ENCODE measurements at regions not wholly inside any gene's neighbourhood (a gene's known extent, or its start where the extent isn't known, plus 50 kb on each side); places are given as distances from the start of the nearest gene placed in this dataset.

DNA sequence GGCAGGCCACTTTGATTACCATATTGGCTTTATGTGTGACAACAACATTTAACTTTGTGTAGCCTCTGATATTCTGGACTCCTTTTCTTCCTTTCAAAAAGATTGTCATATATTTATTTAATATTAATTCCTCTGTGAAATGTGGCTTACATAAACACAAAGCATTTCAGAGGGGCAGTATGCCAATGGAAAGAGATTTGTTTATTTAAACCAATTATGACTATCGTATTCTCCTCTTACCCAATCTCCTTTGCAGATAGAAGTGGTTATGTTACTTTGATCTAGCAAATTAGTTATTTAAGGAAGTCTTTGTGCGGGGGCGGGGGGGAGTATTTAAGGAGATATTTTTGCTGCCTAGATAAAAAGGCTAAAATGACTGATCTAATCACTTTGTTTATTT, 573.7 kb upstream of the KIF2B start:
- no peaks in the 10 kb centered on the region for H3K4me1 ChIP-seq
- ATAC-seq (no peak), DNase-seq (no peak)
- no peaks in the 10 kb centered on the region for H3K27me3 ChIP-seq
- intact Hi-C loops (cut with DNase I): no loop called here
- H3K4me3 ChIP-seq: no peak overlapping the region
- H3K27ac ChIP-seq: no peak overlapping the region
- no peaks in the 10 kb centered on the region for H3K36me3 ChIP-seq (replicated peaks in 1 of 2; ENCODE audit: insufficient read depth in 1 of 2, low read depth in 2 of 2)
- WGBS, 2 donors: 14% methylated on average over 3 of the region's 3 CpGs
- H3K9me3 ChIP-seq: no peaks in the 10 kb centered on the region
- TF ChIP-seq, protein P1, sequence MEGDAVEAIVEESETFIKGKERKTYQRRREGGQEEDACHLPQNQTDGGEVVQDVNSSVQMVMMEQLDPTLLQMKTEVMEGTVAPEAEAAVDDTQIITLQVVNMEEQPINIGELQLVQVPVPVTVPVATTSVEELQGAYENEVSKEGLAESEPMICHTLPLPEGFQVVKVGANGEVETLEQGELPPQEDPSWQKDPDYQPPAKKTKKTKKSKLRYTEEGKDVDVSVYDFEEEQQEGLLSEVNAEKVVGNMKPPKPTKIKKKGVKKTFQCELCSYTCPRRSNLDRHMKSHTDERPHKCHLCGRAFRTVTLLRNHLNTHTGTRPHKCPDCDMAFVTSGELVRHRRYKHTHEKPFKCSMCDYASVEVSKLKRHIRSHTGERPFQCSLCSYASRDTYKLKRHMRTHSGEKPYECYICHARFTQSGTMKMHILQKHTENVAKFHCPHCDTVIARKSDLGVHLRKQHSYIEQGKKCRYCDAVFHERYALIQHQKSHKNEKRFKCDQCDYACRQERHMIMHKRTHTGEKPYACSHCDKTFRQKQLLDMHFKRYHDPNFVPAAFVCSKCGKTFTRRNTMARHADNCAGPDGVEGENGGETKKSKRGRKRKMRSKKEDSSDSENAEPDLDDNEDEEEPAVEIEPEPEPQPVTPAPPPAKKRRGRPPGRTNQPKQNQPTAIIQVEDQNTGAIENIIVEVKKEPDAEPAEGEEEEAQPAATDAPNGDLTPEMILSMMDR (IDR thresholded peaks at IDR 0.05): no peak
- TF ChIP-seq POLR2A (IDR thresholded peaks at IDR 0.05): no peak

GRCh38 chr17:53234138-53234537, 588.6 kb upstream of the KIF2B start:
- intact Hi-C loops (cut with DNase I): no loop called here
- TF ChIP-seq POLR2A (IDR thresholded peaks at IDR 0.05): no peak
- TF ChIP-seq, protein P1 (IDR thresholded peaks at IDR 0.05): no peak
- H3K27ac ChIP-seq: no peak overlapping the region
- no peaks in the 10 kb centered on the region for H3K9me3 ChIP-seq
- WGBS, 2 donors: 89 to 91% methylated on average over 2 of the region's 2 CpGs
- ATAC-seq: no peak
- no peaks in the 10 kb centered on the region for H3K36me3 ChIP-seq (replicated peaks in 1 of 2; ENCODE audit: insufficient read depth in 1 of 2, low read depth in 2 of 2)
- H3K4me1 ChIP-seq: no peaks in the 10 kb centered on the region
- DNase-seq: no peak
- no peak overlapping the region for H3K4me3 ChIP-seq
- no peaks in the 10 kb centered on the region for H3K27me3 ChIP-seq

DNA sequence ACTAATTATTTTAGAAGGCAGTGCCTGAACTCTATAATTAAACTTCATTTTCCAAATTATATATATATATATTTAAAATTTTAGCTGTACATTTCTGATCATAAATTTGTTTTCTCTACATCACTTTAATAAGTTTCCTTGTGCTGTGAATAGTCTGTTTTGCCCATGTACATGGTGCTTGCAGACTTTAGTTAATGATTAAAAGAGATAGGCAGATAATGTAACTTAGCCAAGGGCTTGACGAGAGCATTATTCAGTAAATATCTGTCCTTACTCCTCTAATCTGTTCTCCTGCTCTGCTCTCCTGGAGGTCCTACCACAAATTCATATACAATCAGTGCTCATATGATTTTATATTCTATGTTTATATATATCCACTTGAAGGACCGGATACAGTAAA, 595.2 kb upstream of the KIF2B start:
- H3K36me3 ChIP-seq (replicated peaks in 1 of 2; ENCODE audit: insufficient read depth in 1 of 2, low read depth in 2 of 2): no peaks in the 10 kb centered on the region
- H3K27ac ChIP-seq: no peak overlapping the region
- WGBS, 2 donors: 20 to 23% methylated on average over 2 of the region's 2 CpGs
- H3K4me3 ChIP-seq: no peak overlapping the region
- ATAC-seq: no peak
- TF ChIP-seq, protein P1 (IDR thresholded peaks at IDR 0.05): no peak
- no peak for TF ChIP-seq POLR2A (IDR thresholded peaks at IDR 0.05)
- H3K9me3 ChIP-seq: no peaks in the 10 kb centered on the region
- no peak for DNase-seq
- no peaks in the 10 kb centered on the region for H3K4me1 ChIP-seq
- intact Hi-C loops (cut with DNase I): no loop called here
- H3K27me3 ChIP-seq: no peaks in the 10 kb centered on the region

DNA sequence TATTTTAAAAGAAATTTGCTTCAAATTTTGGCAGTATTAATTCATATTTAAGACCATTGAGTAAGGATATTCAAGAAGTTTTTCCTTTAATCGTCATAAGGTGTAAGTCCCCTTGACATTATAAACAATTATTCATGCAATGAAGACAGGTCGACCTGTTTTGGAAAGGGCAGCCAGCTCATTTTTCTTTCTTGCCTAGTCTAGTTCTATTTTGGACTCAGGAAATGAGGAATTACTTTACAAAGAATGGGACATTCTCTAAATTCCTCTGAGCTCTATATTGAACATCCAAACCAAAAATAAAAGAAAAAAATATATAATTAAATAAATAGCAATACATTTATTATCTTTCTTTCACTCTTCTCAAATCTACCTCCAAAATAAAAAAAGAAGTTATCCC, 595.6 kb upstream of the KIF2B start:
- H3K27me3 ChIP-seq: no peaks in the 10 kb centered on the region
- no peak for TF ChIP-seq POLR2A (IDR thresholded peaks at IDR 0.05)
- TF ChIP-seq, protein P1 (IDR thresholded peaks at IDR 0.05): no peak
- no peaks in the 10 kb centered on the region for H3K9me3 ChIP-seq
- no peak overlapping the region for H3K4me3 ChIP-seq
- no peak overlapping the region for H3K27ac ChIP-seq
- intact Hi-C loops (cut with DNase I): no loop called here
- H3K4me1 ChIP-seq: no peaks in the 10 kb centered on the region
- DNase-seq: no peak
- WGBS, 2 donors: 8 to 11% methylated on average over 2 of the region's 2 CpGs
- H3K36me3 ChIP-seq (replicated peaks in 1 of 2; ENCODE audit: insufficient read depth in 1 of 2, low read depth in 2 of 2): no peaks in the 10 kb centered on the region
- no peak for ATAC-seq

DNA sequence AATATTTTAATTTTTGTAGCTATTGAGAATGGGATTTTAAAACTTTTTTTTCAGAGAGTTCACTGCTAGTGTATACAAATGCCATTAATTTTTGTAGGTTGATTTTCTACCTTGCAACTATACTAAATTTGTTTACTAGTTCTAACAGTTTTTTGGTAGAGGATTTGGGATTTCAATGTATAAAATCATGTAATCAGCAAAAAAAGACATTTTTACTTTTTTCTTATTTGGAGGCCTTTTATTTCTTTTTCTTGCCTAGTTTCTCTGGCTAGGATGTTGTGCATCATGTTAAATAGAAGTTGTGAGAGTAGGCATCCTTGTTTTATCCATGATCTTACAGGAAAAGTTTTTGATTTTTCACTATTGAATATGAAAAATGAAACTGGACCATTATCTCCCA, 602.9 kb upstream of the KIF2B start:
- Histone ChIP-seq H3K27me3 (no peaks in the 10 kb centered on the region), H3K27ac (no peak overlapping the region), H3K36me3 (replicated peaks in 1 of 2; ENCODE audit: insufficient read depth in 1 of 2, low read depth in 2 of 2) (no peaks in the 10 kb centered on the region), H3K4me1 (no peaks in the 10 kb centered on the region), H3K9me3 (no peaks in the 10 kb centered on the region), H3K4me3 (no peak overlapping the region)
- TF ChIP-seq, protein P1 (IDR thresholded peaks at IDR 0.05): no peak
- no peak for ATAC-seq
- DNase-seq: no peak
- intact Hi-C loops (cut with DNase I): no loop called here
